ENCODE measurements at regions not wholly inside any gene's neighbourhood (a gene's known extent, or its start where the extent isn't known, plus 50 kb on each side); places are given as distances from the start of the nearest gene placed in this dataset.

DNA sequence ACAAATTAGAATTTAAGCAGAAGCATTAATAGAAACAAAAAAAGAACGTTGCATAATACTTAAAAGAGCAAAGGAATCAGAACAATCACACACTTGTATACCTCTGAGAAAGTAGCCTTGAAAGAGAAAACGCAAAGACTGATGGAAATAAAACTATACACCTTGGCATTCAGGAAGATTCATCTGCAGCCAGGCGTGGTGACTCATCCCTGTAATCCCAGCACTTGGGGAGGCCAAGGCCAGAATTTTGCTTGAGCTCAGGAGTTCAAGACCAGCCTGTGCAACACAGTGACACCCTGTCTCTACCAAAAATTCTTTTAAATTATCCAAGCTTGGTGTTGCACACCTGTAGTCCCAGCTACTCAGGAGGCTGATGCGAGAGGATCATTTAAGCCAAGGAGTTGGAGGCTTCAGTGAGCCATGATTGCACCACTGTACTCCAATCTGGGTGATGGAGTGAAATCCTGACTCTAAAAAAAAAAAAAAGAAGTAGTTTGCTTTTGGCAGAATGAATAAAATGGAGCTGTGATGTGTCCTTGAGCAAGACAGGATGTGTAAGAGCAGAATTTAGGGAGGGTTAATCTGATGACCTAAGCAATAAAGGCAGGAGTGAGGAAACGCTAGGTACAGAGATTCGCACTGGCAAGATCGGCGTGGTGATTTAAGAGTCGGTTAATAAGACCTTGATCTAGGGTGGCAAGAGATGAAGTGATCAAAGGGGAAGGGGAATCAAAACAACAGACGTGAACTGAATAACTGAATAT, 75.8 kb upstream of the NRP1 start:
- Histone ChIP-seq H3K4me3 (ENCODE audit: low read depth in 1 of 2, low read length in 2 of 2) (no peak overlapping the region), H3K9me3 (ENCODE audit: insufficient read depth, low read length, severe bottlenecking) (no peaks in the 10 kb centered on the region), H3K36me3 (ENCODE audit: insufficient read depth, low read length) (no peaks in the 10 kb centered on the region), H3K27me3 (ENCODE audit: insufficient read depth, low read length, poor library complexity) (peaks cover 6% of the 10 kb centered on the region), H3K79me2 (ENCODE audit: insufficient read depth, low read length) (no peaks in the 10 kb centered on the region), H3K27ac (ENCODE audit: low read length) (no peak overlapping the region), H3K4me1 (ENCODE audit: insufficient read depth, low read length) (no peaks in the 10 kb centered on the region), H3K4me2 (ENCODE audit: insufficient read depth, low read length) (no peak overlapping the region), H3K9ac (ENCODE audit: low read depth, low read length) (no peak overlapping the region), H4K20me1 (ENCODE audit: insufficient read depth, low read length) (no peaks in the 10 kb centered on the region), H2AFZ (ENCODE audit: low read depth, low read length) (no peak overlapping the region)
- no peak for DNase-seq
- TF ChIP-seq EZH2 (IDR thresholded peaks at IDR 0.05; ENCODE audit: borderline replicate concordance, low read depth, low read length, severe bottlenecking): no peak
- TF ChIP-seq, protein P1, sequence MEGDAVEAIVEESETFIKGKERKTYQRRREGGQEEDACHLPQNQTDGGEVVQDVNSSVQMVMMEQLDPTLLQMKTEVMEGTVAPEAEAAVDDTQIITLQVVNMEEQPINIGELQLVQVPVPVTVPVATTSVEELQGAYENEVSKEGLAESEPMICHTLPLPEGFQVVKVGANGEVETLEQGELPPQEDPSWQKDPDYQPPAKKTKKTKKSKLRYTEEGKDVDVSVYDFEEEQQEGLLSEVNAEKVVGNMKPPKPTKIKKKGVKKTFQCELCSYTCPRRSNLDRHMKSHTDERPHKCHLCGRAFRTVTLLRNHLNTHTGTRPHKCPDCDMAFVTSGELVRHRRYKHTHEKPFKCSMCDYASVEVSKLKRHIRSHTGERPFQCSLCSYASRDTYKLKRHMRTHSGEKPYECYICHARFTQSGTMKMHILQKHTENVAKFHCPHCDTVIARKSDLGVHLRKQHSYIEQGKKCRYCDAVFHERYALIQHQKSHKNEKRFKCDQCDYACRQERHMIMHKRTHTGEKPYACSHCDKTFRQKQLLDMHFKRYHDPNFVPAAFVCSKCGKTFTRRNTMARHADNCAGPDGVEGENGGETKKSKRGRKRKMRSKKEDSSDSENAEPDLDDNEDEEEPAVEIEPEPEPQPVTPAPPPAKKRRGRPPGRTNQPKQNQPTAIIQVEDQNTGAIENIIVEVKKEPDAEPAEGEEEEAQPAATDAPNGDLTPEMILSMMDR (IDR thresholded peaks at IDR 0.05; ENCODE audit: borderline replicate concordance, extremely low read depth, low read length, poor library complexity, severe bottlenecking): no peak
- no peak for ATAC-seq (ENCODE audit: insufficient read depth, low read depth)

DNA sequence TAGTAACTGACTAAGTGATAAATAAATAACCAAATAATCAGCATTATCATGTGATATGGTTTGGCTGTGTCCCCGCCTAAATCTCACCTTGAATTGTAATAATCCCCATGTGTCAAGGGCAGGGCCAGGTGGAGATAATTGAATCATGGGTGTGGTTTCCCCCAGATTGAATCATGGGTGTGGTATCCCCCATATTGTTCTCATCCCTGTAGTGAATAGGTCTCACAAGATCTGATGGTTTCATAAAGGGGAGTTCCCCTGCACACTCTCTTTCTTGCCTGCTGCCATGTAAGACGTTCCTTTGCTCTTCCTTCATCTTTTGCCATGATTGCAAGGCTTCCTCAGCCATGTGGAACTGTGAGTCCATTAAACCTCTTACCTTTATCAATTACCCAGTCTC, 72.1 kb upstream of the NRP1 start:
- no peak overlapping the region for H3K27ac ChIP-seq (ENCODE audit: low read length)
- H3K4me2 ChIP-seq (ENCODE audit: insufficient read depth, low read length): no peak overlapping the region
- no peaks in the 10 kb centered on the region for H3K4me1 ChIP-seq (ENCODE audit: insufficient read depth, low read length)
- H3K9ac ChIP-seq (ENCODE audit: low read depth, low read length): no peak overlapping the region
- ATAC-seq (ENCODE audit: insufficient read depth, low read depth): no peak
- no peaks in the 10 kb centered on the region for H3K36me3 ChIP-seq (ENCODE audit: insufficient read depth, low read length)
- H3K9me3 ChIP-seq (ENCODE audit: insufficient read depth, low read length, severe bottlenecking): no peaks in the 10 kb centered on the region
- no peak overlapping the region for H2AFZ ChIP-seq (ENCODE audit: low read depth, low read length)
- no peak for DNase-seq
- no peaks in the 10 kb centered on the region for H3K79me2 ChIP-seq (ENCODE audit: insufficient read depth, low read length)
- no peaks in the 10 kb centered on the region for H4K20me1 ChIP-seq (ENCODE audit: insufficient read depth, low read length)
- TF ChIP-seq, protein P1 (IDR thresholded peaks at IDR 0.05; ENCODE audit: borderline replicate concordance, extremely low read depth, low read length, poor library complexity, severe bottlenecking): no peak
- no peak for TF ChIP-seq EZH2 (IDR thresholded peaks at IDR 0.05; ENCODE audit: borderline replicate concordance, low read depth, low read length, severe bottlenecking)
- H3K4me3 ChIP-seq (ENCODE audit: low read depth in 1 of 2, low read length in 2 of 2): no peak overlapping the region
- peaks cover 15% of the 10 kb centered on the region for H3K27me3 ChIP-seq (ENCODE audit: insufficient read depth, low read length, poor library complexity)

DNA sequence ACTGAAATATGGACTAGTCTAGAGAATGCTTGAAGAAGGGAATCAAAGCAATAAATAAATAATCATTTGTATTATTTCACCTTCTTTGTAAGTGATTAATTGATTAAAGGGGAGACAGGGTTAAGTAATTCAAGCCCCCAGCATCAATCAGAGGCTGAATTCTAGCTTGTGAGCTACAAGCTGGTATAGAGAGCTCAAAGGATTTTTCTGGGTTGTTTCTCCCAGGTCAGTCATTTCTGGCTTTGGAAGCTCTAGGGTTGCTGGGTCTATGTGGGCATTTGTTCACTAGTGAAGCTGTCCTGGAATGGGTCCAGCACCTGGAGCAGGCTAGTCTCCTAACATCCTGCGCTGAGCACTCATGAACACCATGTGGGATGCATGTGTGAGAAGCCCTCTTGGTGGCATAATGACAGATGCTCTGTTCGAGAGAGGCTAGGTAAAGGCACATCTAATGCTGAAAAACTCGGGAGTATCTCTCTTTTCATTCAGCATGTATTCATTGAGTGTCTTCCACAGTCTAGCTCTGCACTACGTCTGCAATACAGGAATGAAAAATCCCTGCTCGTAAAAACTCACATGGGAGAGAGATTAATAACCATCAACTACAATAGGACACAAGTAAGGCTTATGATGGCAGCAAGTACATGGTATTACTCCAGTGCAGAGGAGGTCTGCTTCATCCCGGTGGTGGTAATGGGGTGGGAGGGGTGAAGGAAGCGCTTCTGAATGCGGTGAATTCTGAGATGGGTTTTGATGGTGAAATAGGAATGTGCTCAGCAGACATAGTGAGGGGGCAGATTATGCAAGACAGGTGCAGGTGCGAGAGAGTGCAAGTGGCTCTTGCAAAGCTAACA, 68.0 kb upstream of the NRP1 start:
- H3K36me3 ChIP-seq (ENCODE audit: insufficient read depth, low read length): no peaks in the 10 kb centered on the region
- H3K27me3 ChIP-seq (ENCODE audit: insufficient read depth, low read length, poor library complexity): peaks cover 16% of the 10 kb centered on the region
- H3K27ac ChIP-seq (ENCODE audit: low read length): no peak overlapping the region
- TF ChIP-seq, protein P1 (IDR thresholded peaks at IDR 0.05; ENCODE audit: borderline replicate concordance, extremely low read depth, low read length, poor library complexity, severe bottlenecking): no peak
- TF ChIP-seq EZH2 (IDR thresholded peaks at IDR 0.05; ENCODE audit: borderline replicate concordance, low read depth, low read length, severe bottlenecking): no peak
- H3K4me3 ChIP-seq (ENCODE audit: low read depth in 1 of 2, low read length in 2 of 2): no peak overlapping the region
- no peak overlapping the region for H2AFZ ChIP-seq (ENCODE audit: low read depth, low read length)
- no peaks in the 10 kb centered on the region for H3K9me3 ChIP-seq (ENCODE audit: insufficient read depth, low read length, severe bottlenecking)
- H3K9ac ChIP-seq (ENCODE audit: low read depth, low read length): no peak overlapping the region
- no peak for DNase-seq
- H3K79me2 ChIP-seq (ENCODE audit: insufficient read depth, low read length): no peaks in the 10 kb centered on the region
- no peaks in the 10 kb centered on the region for H3K4me1 ChIP-seq (ENCODE audit: insufficient read depth, low read length)
- ATAC-seq (ENCODE audit: insufficient read depth, low read depth): no peak
- H3K4me2 ChIP-seq (ENCODE audit: insufficient read depth, low read length): no peak overlapping the region
- H4K20me1 ChIP-seq (ENCODE audit: insufficient read depth, low read length): no peaks in the 10 kb centered on the region
